HG02571 (cell line): ENCODE measurements at regions not wholly inside any gene's neighbourhood (a gene's known extent, or its start where the extent isn't known, plus 50 kb on each side); places are given as distances from the start of the nearest gene placed in this dataset.

Experiments used
- ATAC-seq: cut with Tn5 transposase; IDR thresholded peaks from one replicate; pipeline ENCODE4 v1.9.1; 2021; ENCODE audit warnings: mild to moderate bottlenecking, moderate library complexity; ENCODE audit not compliant: unreplicated experiment

DNA sequence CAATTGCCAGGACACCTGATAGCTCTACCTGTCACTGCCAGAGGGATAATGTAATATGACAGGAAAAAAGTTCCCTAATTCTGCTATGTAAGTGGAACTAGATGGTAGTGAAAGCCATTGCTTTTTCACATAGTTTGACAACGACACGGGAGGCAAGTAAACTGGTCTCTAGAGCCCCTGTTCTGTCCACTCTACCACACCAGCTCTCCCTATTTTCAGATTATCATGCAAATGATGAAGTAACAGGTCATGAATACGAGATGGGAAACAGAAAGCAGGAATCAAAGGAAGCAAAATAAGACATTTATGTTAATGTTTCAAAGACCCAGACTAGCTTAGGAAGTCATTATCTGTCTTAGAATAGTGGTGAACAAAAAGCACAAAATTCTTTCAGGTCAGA, 56.2 kb downstream of the TAF11L14 start:
- ATAC-seq: no peak

DNA sequence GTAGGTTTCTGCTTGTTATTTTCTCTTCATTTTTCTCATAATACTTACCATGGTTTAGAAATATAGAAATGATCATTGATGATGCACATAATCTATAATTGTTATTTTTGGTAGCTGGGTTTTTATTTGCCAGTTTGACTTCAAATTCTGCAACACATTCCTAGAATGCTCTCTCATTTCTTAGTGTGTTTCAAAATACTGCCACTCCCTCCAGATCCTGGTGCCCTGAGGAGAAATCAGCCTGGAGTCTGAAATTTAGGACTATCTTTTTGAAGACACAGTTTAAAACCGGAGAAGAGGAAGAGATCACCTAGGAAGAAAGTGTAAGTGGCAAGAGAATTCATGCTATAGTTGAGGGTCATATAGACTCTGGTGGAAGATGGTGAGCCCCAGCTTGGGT, 57.5 kb downstream of the TAF11L14 start:
- no peak for ATAC-seq

DNA sequence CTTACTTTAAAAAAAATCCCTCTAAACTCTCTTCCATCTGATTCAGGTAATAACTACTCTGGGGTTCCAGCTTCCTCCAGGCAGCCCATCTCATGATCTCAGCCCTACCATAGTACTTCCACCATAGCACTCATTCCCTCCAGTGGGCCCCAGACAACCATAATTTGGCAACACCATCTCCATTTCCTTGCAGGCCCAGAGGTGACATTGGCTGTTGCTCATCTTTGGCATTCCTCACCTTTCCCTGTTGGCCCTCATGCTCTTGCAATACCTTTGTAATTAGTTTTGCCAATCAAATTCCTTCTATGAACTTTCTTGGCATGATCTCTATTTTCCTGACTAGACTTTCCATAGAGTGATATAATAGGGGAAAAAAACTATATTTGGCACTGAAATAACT, 60.1 kb downstream of the TAF11L14 start:
- no peak for ATAC-seq

DNA sequence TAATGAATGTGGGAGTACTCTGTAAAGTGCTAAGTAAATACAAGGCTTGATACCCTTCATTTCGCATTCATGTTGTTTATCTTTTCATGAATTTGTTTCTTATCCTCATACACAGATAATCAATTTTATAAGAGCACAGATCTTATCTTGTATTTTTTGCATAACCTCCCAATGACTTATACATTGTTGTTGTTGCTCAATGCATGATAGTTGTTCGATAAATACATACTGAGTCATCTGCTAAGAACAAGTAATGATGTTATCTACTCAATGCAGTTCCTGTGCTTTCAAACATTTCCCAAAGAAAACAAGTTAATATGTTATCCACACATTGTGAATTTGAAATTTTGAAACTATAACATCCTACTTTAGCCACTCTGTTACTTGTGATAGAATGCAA, 60.7 kb downstream of the TAF11L14 start:
- ATAC-seq: no peak

GRCh38 chr5:17696627-17697026, 62.4 kb downstream of the TAF11L14 start:
- no peak for ATAC-seq

DNA sequence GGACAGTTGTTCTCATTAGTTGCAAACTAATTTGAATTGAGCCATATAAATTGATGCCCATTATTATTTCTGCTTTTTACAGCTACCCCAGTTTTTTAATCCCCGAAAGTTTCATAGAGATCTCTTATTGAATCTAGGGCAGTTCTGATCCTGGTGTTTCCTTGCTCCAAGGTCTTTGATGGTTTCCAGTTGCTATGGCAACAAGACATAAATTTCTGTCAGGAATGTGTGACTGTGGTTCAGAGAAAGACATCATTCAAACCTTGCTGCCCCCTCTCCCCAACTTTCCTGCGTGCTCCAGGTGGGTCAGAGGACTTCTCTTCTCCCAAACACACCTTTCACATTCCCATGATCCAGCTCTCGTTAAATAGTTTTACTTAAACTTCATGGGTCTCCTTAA, 63.4 kb downstream of the TAF11L14 start:
- no peak for ATAC-seq

GRCh38 chr5:17709011-17709710, 74.9 kb downstream of the TAF11L14 start:
- no peak for ATAC-seq

DNA sequence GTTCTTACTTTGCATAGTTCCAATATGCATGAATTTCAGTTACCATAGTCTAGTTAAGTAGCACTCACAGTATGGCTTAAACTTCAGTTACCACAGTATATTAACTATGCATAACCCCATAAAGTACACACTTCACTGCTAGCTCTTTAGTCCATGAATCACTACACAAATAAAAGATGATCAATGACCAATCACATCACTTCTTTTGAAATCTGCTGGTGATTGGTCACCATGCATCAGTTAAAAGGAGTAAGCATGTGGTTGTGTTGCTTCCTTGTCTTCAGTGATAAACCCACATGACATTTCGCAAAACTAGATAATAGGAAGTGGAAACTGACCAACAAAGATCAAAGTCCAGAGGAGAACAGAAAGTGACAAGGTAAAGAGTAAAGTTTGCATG, 79.0 kb downstream of the TAF11L14 start:
- no peak for ATAC-seq

DNA sequence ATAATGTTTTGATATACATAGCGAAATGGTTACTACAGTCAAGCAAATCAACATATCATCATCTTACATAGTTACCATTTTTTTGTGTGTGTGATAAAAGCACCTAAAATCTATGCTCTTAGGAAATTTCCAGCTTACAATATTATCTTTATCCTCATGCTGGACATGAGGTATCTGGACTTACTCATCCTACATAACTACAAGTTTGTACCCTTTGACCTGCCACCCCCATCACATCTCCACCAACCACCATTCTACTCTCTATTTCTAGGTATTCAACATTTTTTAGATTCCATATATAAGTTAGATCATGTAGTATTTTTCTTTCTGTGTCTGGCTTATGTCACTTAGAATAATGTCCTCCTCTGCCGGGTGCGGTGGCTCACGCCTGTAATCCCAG, 79.9 kb downstream of the TAF11L14 start:
- no peak for ATAC-seq

GRCh38 chr5:17719592-17719991, 85.3 kb downstream of the TAF11L14 start:
- ATAC-seq: no peak

DNA sequence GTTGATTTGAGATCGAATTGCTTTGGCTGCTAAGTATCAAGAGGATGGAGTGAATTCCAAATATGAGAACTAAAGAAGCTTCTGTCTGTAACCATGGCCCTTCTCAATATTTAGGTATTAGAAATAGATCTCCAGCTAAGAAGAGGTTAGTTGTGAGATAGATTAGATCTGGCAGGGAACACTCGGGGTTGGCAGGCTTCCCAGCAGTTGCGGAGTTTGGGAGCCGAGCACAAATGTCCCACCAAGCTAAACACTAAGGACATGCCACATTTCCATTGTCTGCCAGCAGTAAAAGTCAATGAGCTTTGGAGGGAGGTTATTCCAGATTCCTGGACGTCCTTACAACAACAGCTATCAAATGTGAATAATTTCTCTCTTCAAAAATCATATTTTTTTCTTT, 85.8 kb downstream of the TAF11L14 start:
- ATAC-seq: no peak

DNA sequence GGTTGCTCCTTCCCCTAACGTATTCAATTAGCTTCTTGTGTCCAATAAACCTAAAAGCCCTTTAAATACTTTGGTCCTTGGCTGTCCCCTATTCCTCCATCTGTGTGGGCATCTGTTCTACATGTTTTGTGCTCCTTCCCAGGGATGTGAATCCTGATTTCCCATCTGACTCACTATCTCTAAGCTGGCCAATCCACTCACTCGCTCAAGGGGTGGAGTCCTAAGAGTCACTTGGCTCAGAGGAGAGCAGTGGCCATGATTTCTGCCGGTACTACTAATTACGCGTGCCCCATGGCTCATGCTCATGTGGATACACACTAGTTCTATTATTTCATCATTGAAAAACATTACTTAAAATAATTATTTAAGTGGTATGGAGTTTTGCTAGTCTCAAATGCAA, 89.6 kb downstream of the TAF11L14 start:
- no peak for ATAC-seq

DNA sequence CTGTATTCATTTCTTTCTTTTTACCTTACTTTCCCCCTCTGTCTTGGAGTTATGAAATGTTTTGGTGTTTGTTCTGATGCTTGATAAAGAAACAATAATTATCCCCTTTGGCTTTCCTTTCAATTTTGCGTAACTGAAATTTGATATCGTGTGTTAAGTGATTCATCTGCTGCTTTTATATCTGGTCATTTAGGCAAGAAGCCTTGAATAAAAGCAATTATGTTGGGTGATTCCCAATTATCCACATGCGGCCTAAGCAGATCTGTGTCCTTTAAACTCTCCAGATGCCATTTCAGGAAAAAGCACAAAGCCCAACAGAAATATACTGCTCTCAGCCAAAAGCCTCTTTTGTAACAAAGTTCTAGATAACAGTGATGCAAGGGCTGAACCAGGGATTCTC, 92.8 kb downstream of the TAF11L14 start:
- no peak for ATAC-seq

DNA sequence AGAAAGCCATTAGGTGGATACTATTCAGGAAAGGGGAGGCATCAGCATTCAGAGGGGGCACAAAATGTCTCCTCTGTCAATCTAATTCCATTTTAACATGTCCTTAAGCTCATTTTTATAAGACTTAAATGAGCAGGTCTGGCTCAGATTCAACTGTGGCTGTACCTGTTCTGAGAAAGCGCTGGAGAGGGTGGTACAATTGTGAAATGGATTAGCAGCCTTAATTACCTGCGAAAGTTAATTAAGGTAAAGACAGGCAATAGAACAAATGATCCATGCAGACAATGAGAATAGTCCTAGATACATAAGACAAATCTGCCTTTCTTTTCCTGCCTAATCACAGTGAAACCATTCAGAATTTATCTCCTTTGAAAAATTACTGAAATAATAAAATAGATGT, 96.2 kb downstream of the TAF11L14 start:
- no peak for ATAC-seq

GRCh38 chr5:17732351-17732923, 98.2 kb downstream of the TAF11L14 start:
- ATAC-seq: no peak

- no peak for ATAC-seq
Observed at GRCh38 chr5:17734011-17734410, 99.8 kb downstream of the TAF11L14 start.

DNA sequence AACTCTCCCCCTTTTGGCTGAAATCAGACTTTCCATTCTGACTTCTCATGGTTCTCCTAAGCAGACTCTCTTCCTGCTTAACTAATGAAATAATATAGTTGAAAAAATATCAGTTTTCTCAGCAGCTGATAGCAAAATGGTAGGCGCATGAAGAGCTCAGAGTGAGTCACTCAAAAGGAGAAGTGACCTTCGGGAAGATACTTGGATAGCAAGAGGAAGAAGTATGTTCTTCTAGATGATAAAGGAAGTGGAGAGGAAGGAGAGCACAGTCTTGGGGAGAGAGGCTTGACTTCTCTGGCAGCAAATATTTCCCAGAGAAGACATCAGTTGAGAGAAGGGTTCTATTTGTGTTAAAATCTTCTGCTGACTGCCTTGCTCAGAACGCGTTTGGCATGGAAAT, 101.5 kb downstream of the TAF11L14 start:
- no peak for ATAC-seq

- no peak for ATAC-seq
Observed at GRCh38 chr5:17737092-17737491, 102.8 kb downstream of the TAF11L14 start.

DNA sequence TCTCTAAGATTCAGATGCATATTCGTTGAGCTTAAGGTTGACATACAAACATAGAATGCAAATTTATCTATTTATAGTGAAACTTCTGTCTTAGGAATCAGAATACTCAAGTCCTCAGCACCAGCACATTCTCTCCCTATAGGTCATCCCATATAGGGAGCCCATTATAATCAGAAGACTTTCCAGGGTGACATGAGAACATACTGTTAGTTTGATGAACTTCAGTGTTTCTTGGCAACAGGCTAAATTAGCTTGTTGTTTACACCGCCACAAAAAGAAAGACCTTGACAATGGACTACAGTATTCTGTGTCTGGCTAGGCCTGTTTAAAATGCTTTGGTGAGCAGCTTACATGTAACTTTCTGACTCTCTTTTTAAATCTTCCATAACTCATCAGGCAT, 104.2 kb downstream of the TAF11L14 start:
- no peak for ATAC-seq

DNA sequence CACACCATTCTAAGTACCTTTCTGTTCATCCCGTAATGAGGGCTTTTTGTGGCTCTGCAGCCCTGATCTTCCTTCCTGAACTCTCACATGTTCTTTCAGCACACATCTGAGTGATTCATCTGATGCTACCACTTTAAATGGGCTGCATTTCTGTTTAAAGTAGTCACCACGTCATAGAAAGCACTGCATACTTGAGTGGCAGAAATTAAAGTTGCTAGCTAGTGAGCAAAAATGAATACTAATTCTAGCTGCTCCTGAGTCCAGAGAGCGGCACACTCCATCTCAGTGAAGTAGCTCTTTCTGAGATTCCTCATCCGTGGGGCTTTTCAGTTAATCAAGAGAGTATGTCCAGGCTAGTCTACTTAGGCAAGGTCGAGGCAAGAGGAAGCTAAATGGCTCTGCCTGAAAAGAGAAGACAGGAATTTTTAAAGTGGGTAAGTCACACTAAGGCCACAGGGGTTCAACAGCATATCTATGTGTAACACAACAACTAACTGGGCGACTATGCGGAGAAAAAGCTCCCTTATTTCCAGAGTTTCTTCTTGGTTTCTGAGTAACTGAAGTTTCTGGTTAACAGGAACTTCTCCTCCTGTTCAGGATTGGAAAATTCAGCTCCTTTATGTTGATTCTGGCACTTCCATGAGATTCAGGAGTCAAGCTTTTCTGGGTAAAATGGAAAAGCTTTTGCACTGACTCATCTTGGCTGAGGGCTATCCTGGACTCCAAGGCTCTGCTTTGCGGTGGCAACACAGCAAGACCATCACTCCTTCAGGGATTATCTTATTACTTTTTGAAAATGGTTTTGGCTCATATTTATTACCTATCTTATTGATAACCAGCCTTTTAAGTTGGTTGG, 109.5 kb downstream of the TAF11L14 start:
- ATAC-seq: no peak

DNA sequence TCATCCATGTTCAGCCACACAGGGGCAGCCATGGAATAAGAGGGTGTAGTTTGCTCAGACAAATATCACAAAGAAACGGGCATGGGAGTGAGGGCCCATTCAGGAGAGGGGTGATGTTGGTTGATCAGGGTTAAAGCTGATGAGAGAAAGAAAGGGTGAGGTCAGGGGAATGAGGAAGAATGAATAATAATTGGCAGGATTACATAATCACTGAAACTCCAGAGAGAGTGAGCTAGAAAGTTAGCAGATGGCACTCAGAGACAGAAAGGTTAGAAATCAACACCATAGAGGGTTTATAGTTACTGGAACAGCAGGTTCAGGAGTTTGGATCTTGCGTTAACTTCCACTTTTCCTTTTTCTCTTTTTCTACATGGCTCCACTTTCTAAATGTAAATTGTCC, 113.9 kb downstream of the TAF11L14 start:
- no peak for ATAC-seq

GRCh38 chr5:17748941-17749340, 114.7 kb downstream of the TAF11L14 start:
- no peak for ATAC-seq
